ENCODE measurements at regions not wholly inside any gene's neighbourhood (a gene's known extent, or its start where the extent isn't known, plus 50 kb on each side); places are given as distances from the start of the nearest gene placed in this dataset.

GRCh38 chr14:66152302-66152701, 333.9 kb upstream of the CCDC196 start:
- Mint-ChIP-seq H3K36me3 (ENCODE audit: low read depth, unreplicated experiment) (no peaks in the 10 kb centered on the region), H3K4me3 (ENCODE audit: unreplicated experiment) (no peak overlapping the region), H3K27ac (ENCODE audit: unreplicated experiment) (no peak overlapping the region), H3K9me3 (ENCODE audit: unreplicated experiment) (no peaks in the 10 kb centered on the region), H3K27me3 (ENCODE audit: unreplicated experiment) (no peaks in the 10 kb centered on the region), H3K4me1 (ENCODE audit: unreplicated experiment) (no peaks in the 10 kb centered on the region)
- no peak for DNase-seq (ENCODE audit: low spot score)
- TF ChIP-seq CTCF (IDR thresholded peaks at IDR 0.05; ENCODE audit: unreplicated experiment), result no peak

- no peak for TF ChIP-seq CTCF (IDR thresholded peaks at IDR 0.05; ENCODE audit: unreplicated experiment)
- H3K9me3 Mint-ChIP-seq (ENCODE audit: unreplicated experiment), result no peaks in the 10 kb centered on the region
- H3K36me3 Mint-ChIP-seq (ENCODE audit: low read depth, unreplicated experiment), result no peaks in the 10 kb centered on the region
- H3K4me3 Mint-ChIP-seq (ENCODE audit: unreplicated experiment), result no peak overlapping the region
- no peaks in the 10 kb centered on the region for H3K27me3 Mint-ChIP-seq (ENCODE audit: unreplicated experiment)
- no peak overlapping the region for H3K27ac Mint-ChIP-seq (ENCODE audit: unreplicated experiment)
- DNase-seq (ENCODE audit: low spot score), result no peak
- H3K4me1 Mint-ChIP-seq (ENCODE audit: unreplicated experiment), result no peaks in the 10 kb centered on the region
Observed at GRCh38 chr14:66152747-66153146, 333.4 kb upstream of the CCDC196 start.

GRCh38 chr14:66163023-66163422, 323.1 kb upstream of the CCDC196 start:
- no peak overlapping the region for H3K27ac Mint-ChIP-seq (ENCODE audit: unreplicated experiment)
- H3K9me3 Mint-ChIP-seq (ENCODE audit: unreplicated experiment), result no peaks in the 10 kb centered on the region
- TF ChIP-seq CTCF (IDR thresholded peaks at IDR 0.05; ENCODE audit: unreplicated experiment), result no peak
- H3K4me3 Mint-ChIP-seq (ENCODE audit: unreplicated experiment), result no peak overlapping the region
- DNase-seq (ENCODE audit: low spot score), result no peak
- H3K27me3 Mint-ChIP-seq (ENCODE audit: unreplicated experiment), result peaks cover 2% of the 10 kb centered on the region
- H3K4me1 Mint-ChIP-seq (ENCODE audit: unreplicated experiment), result peaks cover 5% of the 10 kb centered on the region
- H3K36me3 Mint-ChIP-seq (ENCODE audit: low read depth, unreplicated experiment), result no peaks in the 10 kb centered on the region

GRCh38 chr14:66165337-66165736, 320.8 kb upstream of the CCDC196 start:
- Mint-ChIP-seq H3K27me3 (ENCODE audit: unreplicated experiment) (no peaks in the 10 kb centered on the region), H3K4me3 (ENCODE audit: unreplicated experiment) (no peak overlapping the region), H3K4me1 (ENCODE audit: unreplicated experiment) (peaks cover 5% of the 10 kb centered on the region), H3K9me3 (ENCODE audit: unreplicated experiment) (no peaks in the 10 kb centered on the region), H3K36me3 (ENCODE audit: low read depth, unreplicated experiment) (no peaks in the 10 kb centered on the region), H3K27ac (ENCODE audit: unreplicated experiment) (no peak overlapping the region)
- no peak for TF ChIP-seq CTCF (IDR thresholded peaks at IDR 0.05; ENCODE audit: unreplicated experiment)
- no peak for DNase-seq (ENCODE audit: low spot score)

- no peak for TF ChIP-seq CTCF (IDR thresholded peaks at IDR 0.05; ENCODE audit: unreplicated experiment)
- no peak overlapping the region for H3K4me3 Mint-ChIP-seq (ENCODE audit: unreplicated experiment)
- peaks cover 2% of the 10 kb centered on the region for H3K27me3 Mint-ChIP-seq (ENCODE audit: unreplicated experiment)
- H3K36me3 Mint-ChIP-seq (ENCODE audit: low read depth, unreplicated experiment), result peaks cover 4% of the 10 kb centered on the region
- no peak for DNase-seq (ENCODE audit: low spot score)
- no peaks in the 10 kb centered on the region for H3K4me1 Mint-ChIP-seq (ENCODE audit: unreplicated experiment)
- H3K9me3 Mint-ChIP-seq (ENCODE audit: unreplicated experiment), result no peaks in the 10 kb centered on the region
- H3K27ac Mint-ChIP-seq (ENCODE audit: unreplicated experiment), result no peak overlapping the region
Observed at GRCh38 chr14:66174453-66174891, 311.7 kb upstream of the CCDC196 start.
